Iris pigment epithelial cell (primary cell): ENCODE measurements at regions not wholly inside any gene's neighbourhood (a gene's known extent, or its start where the extent isn't known, plus 50 kb on each side); places are given as distances from the start of the nearest gene placed in this dataset.

Source experiments
- DNase-seq: peaks from one replicate; pipeline ENCODE4 v3.0.0-alpha.2; 2011; ENCODE audit warnings: low read depth

DNA sequence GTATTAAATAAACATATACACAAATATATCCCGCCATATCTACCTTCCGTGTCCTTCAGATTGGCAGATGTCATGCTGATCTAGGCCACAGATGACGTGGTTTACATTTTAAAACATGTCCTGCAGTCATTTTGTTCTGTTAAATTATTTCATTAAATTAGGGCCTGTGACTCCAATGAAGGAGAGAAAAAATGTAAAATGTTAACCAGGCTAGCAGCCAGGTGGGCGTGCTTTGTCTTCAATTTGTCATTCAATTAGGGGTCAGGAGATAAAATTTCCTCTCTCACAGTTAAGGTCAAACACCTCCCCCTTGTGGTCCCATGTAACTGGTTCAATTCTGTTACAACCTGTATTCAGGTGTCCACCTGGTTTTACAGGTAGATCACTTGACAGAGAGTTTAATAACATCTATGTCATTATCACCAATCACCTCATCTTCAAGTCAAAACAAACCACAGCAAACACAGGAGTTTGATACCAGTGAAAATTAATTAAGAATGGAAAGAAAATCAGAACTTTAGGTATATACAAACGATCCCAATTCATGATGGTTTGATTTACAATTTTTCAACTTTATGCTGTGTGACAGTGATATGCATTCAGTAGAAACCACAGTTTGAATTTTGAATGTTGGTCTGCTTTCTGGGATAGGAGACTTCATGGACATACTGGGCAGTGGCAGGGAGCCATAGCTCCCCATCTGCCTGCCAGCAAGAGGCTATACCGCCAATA is 339.4 kb downstream of the CMPK2 start:
- DNase-seq: no peak

- no peak for DNase-seq
Observed at GRCh38 chr2:6531304-6531703, 334.4 kb downstream of the CMPK2 start.

- DNase-seq: no peak
Observed at GRCh38 chr2:6535572-6535971, 330.1 kb downstream of the CMPK2 start.

DNA sequence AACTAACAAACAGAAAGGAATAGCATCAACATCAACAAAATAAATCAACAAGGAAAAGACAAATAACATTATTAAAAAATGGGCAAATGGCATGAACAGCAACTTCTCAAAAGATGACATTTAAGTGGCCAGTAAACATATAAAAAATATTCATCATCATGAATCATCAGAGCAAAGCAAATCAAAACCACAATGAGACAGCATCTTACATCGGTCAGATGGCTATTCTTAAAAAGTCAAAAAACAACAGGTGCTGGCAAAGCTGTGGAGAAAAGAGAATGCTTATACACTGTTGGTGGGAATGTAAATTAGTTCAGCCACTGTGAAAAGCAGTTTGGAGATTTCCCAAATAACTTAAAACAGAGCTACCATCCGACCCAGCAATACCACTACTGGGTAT is 327.1 kb downstream of the CMPK2 start:
- peak; percentile 35 for DNase-seq

DNA sequence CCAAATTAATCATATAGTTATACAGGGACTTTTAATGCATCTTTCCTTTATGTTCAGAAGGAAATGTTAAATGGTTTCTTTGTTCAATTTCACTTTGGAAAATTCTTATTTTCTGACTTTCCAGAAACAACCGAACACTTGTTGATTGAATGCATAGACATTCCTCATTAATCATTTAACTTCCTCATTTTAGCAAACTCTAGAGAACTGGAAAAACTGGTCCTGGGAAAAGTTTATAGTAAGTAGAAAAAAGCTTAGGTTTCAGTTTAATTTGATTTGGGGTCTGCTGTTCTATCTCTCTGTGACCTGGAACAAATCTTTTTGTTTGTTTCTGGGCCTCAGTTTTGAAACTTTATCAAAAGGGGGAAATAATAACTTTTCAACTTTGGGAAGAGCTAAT is 320.4 kb downstream of the CMPK2 start:
- DNase-seq: no peak

DNA sequence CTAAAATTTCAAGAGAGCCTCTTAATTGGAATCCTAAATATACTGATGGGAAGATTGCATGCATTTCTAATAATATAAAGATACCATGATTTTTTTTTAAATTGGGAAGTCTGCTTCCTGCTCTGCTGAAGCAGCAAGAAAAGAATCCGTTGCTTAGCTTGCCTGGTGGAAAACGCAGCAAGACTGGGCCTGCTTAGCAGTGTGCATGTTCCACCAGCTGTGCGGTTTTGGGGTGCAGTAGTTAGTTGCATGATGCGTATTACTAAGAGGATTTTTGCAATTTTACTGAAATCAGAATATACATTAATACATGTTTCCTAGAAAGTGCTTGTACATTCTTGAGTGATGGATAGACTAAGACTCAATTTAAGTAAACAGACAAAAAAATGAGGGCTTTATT is 319.9 kb downstream of the CMPK2 start:
- no peak for DNase-seq

GRCh38 chr2:6554466-6554865 is 311.2 kb downstream of the CMPK2 start:
- DNase-seq: no peak

GRCh38 chr2:6556755-6557154 is 309.0 kb downstream of the CMPK2 start:
- DNase-seq: peak; percentile 94

- no peak for DNase-seq
Observed at GRCh38 chr2:6557737-6558136, 308.0 kb downstream of the CMPK2 start.

DNA sequence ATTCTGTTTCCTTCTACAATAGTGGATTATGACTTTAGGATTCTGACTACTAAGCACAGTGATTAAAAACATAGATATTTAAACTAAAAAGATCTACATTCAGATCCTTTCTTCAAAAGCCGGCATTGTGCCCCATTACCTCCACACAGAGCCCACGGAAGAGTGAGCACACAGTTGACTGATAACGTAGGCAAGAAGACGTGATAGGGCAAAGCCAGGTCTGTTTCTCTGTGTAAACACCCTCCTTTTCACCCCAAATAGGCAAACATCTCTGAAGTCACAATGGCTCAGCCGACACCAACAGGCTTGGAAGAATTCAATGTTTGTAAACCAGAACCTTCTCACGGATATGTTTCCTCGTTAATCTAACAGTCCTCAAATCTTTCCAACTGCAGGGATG is 302.9 kb downstream of the CMPK2 start:
- no peak for DNase-seq

DNA sequence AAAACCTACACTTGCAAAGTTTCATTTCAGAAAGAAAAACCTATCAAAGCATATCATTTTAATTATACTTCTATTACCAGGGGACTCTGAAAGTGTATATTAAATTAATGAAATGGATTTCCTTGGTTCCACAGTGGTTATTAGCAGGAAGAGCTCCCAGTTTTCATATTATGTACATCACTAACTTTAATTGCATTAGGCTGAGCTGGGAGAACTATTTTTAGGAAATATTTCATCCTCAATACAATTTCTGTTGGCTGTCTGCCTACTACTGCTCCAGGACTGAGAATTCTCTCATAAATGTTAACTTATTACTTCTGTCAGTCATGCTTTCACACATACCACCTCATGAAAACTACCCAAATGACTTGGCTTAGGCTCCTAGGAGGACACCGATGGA is 301.4 kb downstream of the CMPK2 start:
- no peak for DNase-seq

DNA sequence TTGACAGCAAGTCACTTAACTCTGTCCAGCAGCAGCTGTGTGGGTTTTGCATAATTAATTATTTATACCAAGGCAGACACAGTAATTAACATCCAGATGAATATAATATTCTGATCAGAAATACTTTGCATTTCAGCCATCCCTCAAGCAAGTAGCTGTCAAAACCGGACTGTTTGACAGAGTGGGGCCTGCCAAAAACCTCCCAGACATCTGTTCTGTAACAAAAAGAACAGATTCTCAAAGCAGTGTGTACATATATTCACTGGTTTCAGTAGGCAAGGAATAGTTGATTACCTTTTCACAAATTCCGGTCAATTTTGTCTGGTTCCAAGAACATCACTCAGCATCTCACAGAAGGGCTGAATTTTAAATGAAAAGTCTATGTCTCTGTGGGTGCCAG is 291.6 kb downstream of the CMPK2 start:
- no peak for DNase-seq

- DNase-seq: peak; percentile 64
Observed at GRCh38 chr2:6576302-6576701, 289.4 kb downstream of the CMPK2 start.

DNA sequence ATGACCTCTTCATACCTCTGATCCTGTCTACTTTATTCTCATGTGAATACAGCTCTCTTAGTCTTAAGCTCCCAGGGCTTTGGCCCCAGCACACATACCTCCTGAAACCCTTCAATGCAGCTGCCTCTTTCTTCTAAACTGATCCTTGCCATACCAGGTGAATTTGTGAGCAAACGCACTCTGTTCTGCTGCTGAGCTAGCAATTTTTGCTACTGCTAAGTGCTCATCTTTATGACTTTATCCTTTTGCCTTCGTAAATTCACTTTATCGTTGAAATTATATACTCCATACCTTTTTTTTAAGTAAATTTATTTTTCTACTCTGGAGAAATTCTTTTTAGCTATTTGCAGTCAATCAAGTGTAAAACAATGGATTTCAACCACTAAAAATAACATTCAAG is 287.7 kb downstream of the CMPK2 start:
- no peak for DNase-seq

- no peak for DNase-seq
Observed at GRCh38 chr2:6578416-6578815, 287.3 kb downstream of the CMPK2 start.

GRCh38 chr2:6579281-6579680 is 286.4 kb downstream of the CMPK2 start:
- no peak for DNase-seq

DNA sequence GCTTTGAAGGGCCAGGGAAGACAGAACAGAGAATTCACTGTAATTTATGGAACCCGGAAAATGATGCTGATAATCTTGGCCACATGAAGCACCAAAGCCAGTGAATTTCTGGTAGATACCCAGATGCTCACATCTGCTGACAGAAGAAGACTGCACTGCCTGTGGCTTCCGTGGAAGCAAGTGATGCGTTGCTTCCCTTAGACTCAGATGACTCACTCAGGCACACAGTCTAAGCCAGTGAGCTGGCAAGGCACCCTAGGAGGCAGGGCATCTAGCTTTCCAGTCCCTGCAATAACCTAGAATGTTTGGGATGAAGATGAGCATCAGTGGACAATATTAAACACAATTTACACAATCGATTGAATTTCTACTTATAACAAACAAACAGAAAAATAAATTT is 284.7 kb downstream of the CMPK2 start:
- peak; percentile 71 for DNase-seq

DNA sequence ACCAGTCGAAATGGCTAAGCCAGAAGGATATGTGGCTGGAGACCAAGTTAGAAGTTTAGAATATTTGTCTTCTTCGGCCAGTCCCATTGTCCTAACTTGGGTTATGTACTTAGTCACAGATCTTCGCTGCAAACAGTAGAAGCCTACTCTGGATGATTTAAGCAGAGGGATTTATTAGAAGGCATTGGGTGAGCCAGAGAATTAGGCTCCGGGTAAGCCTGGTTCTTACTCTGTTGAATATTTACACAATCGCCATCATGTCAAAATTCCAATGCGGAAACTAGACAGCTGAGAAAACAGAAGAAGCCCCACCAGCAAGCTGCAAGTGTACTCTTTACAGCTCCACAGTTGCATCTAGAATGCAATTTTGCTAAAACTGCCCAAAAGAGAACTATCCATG is 276.6 kb downstream of the CMPK2 start:
- DNase-seq: no peak

DNA sequence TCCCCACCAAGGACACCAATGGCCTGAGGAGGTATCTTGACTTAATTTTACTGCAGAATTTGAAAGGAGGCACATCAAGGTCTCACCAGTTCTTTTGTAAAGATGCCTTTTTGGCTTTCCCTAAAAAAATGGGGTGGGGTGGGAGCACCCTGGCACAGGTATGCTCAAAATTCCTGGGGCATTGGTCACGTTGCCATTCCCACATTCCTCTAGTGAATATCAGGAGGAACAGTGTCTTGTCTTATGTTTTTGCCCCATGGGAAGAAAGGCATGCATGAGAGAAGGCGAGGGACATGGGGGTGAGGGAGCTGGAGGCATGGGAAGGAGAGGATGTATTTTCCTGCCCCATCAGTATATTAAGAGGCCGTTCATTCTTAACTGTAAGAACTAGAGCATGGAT is 275.3 kb downstream of the CMPK2 start:
- DNase-seq: no peak

DNA sequence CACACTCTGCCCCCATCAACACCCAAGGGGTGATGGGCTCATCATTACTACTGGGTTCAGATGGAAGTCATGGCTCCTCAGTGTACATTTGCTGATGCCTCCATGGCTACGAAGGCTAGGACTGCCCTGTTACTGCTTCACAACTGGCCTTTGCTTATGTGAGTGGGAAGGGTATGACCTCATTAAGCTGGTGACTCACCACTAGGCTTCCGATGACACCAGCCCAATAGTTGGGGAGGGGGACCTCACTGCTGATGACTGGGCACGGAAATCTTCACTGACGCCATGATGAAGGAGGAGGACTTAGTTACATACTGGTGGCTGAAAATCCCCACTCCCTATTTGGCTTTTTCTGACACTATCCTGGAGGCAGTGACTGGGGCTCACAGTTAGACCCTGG is 263.2 kb downstream of the CMPK2 start:
- no peak for DNase-seq

DNA sequence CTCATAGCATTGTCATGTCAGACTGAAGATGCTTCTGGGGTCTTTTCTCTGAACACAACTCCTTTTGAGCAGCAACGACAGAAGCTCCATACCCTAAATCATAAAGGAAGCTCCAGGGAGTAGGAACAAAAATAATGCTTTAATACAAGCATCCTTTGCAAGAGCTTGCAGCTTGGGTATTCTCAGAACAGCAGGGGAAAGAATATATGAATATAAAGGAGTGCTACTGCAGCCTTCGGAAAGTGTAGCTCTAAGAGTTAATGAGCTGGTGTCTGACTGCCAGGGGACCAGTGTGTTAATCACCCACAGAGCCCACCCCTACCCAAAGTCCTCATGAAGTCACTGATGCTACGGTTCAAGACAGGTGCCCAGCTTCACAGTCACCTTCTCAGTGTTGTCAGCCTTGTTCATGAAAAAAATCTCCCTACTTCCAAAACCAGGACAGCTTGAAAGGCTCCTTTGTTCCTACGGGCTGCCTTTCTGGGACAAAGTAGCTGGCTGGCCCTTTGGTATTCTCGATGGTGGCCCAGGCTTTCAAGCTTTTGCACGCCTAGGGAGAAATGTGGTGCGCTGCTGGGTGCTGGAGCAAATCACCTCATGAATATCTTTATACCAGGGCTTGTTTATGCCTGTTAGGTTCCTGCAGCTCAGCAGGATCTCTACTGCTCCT is 259.7 kb downstream of the CMPK2 start:
- no peak for DNase-seq

DNA sequence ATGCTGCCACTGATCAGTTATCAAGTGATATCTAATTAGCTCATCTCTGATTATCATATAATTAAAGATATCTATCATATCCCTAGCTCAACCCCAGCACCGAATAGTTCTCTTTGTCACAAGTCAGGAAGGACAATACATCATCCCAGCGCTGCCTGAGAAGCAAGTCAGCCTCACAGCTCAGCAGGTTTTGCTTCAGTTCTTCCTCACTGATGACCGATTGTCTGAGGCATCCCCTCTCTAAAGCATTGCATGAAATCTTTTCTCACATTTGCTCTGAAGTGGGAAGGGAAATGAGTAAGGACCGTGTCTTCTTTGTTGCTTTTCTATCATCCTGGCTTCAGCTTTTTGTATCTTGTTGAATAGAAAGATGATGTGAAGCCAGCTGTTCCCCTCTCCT is 247.9 kb downstream of the CMPK2 start:
- no peak for DNase-seq

DNA sequence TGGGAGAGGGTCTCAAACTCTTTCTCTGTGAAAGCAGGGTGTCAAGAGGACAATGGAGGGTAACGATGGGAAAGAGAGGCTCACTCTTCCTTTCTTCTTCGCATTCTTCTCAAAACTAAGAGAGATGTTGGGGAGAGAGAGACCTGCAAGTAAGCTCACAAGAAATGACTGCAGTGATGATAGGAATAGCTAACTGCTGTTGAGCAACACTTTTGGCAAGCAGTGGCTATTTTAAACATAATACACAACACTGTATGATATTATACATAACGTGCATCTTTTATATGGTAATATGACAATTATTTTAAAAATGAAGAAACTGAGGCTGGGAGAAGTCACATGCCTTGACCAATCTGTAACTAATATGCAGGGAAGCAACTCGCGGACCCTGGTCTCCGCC is 247.5 kb downstream of the CMPK2 start:
- DNase-seq: no peak

DNA sequence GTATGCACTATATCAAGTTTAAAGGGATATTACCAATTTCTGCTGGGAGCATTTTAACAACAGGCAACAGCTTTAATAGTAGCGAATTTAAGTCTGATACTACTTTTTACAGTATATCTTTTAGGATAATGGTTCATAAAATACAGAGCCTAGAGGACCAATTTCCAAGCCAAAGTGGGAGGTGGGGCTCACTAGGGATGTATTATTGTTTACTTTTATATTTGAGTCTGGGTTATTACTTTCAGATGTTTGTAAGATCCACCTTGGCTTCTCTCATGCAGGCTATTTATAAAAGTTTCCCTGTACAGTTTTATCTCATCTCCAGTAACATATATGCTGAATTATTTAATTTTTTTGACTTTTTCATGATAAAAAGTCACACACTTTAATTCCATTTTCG is 242.0 kb downstream of the CMPK2 start:
- no peak for DNase-seq
